HEK293 (cell line): ENCODE measurements at regions not wholly inside any gene's neighbourhood (a gene's known extent, or its start where the extent isn't known, plus 50 kb on each side); places are given as distances from the start of the nearest gene placed in this dataset.

Experiments
- CTCF ChIA-PET: fragments of 350-600 bp; formaldehyde crosslinking; extraction: SDS; loops from one replicate; lab custom pipeline; 2021; ENCODE audit warnings: antibody characterized with exemption; lab: Yijun Ruan, JAX
- POLR2A ChIA-PET: fragments of 300-600 bp; formaldehyde crosslinking; extraction: SDS; loops from one replicate; lab custom pipeline; 2020; ENCODE audit warnings: antibody characterized with exemption, inconsistent platforms; lab: Yijun Ruan, JAX
- H3K27ac ChIP-seq: fragments of 200-500 bp; sonication (Bioruptor generic); 2 replicates; pipeline ENCODE4 v1.5.1; 2014; ENCODE audit warnings: low read depth, low read length, control low read depth, inconsistent platforms; ENCODE audit errors: extremely low read depth
- H3K36me3 ChIP-seq, 2 experiments: fragments of 200-500 bp in 1 of 2; sonication (Bioruptor generic) in 1 of 2; 1 replicate in 1 of 2; 2 replicates in 1 of 2; pipeline ENCODE4 v1.5.1; 2014 to 2017; ENCODE audit warnings: inconsistent platforms in 2 of 2, low read length in 2 of 2; ENCODE audit not compliant: control insufficient read depth in 2 of 2, insufficient read depth in 1 of 2
- H3K4me1 ChIP-seq: fragments of 200-500 bp; sonication (Bioruptor generic); 2 replicates; pipeline ENCODE4 v1.5.1; 2014; ENCODE audit warnings: mild to moderate bottlenecking, low read length, inconsistent platforms; ENCODE audit not compliant: control insufficient read depth, insufficient read depth
- H3K4me3 ChIP-seq: 2 replicates; pipeline ENCODE4 v1.5.1; 2011; ENCODE audit warnings: low read depth, mild to moderate bottlenecking, control low read depth, low read length, moderate library complexity
- H3K9me3 ChIP-seq: fragments of 200-500 bp; sonication (Bioruptor generic); 2 replicates; pipeline ENCODE4 v1.5.1; 2014; ENCODE audit warnings: low read depth, low read length, inconsistent platforms; ENCODE audit not compliant: control insufficient read depth, insufficient read depth
- BCL11B ChIP-seq: fragments of 450-650 bp; formaldehyde crosslinking; IDR thresholded peaks from 2 replicates; pipeline ENCODE4 v1.5.1; 2016; ENCODE audit warnings: low read depth, missing biosample characterization, missing genetic modification characterization
- BCL6B ChIP-seq: fragments of 450-650 bp; formaldehyde crosslinking; IDR thresholded peaks from 2 replicates; pipeline ENCODE4 v1.5.1; 2017; ENCODE audit warnings: missing biosample characterization, missing genetic modification characterization
- GLI4 ChIP-seq: fragments of 450-650 bp; formaldehyde crosslinking; IDR thresholded peaks from 2 replicates; pipeline ENCODE4 v1.5.1; 2016; ENCODE audit warnings: missing biosample characterization, missing genetic modification characterization
- SALL2 ChIP-seq: fragments of 450-650 bp; formaldehyde crosslinking; IDR thresholded peaks from 2 replicates; pipeline ENCODE4 v1.5.0; 2017; ENCODE audit warnings: missing biosample characterization, mild to moderate bottlenecking, missing genetic modification characterization, borderline replicate concordance
- SETDB1 ChIP-seq: IDR thresholded peaks from one replicate; pipeline ENCODE4 v1.6.1; 2017; ENCODE audit warnings: mild to moderate bottlenecking, low read length, moderate library complexity, mixed read lengths; ENCODE audit not compliant: insufficient read length
- ZBTB26 ChIP-seq: fragments of 450-650 bp; formaldehyde crosslinking; optimal IDR thresholded peaks from 2 replicates; pipeline ENCODE3; 2016; ENCODE audit warnings: missing biosample characterization, mild to moderate bottlenecking, missing genetic modification characterization
- ZNF112 ChIP-seq: fragments of 450-650 bp; formaldehyde crosslinking; IDR thresholded peaks from 2 replicates; pipeline ENCODE4 v1.5.0; 2017; ENCODE audit warnings: missing biosample characterization, missing genetic modification characterization
- ZNF138 ChIP-seq: fragments of 450-650 bp; formaldehyde crosslinking; IDR thresholded peaks from 2 replicates; pipeline ENCODE4 v1.5.1; 2016; ENCODE audit warnings: missing biosample characterization, missing genetic modification characterization, borderline replicate concordance
- ZNF2 ChIP-seq: fragments of 450-650 bp; formaldehyde crosslinking; IDR thresholded peaks from 2 replicates; pipeline ENCODE4 v1.5.1; 2016; ENCODE audit warnings: missing biosample characterization, missing genetic modification characterization
- ZNF280C ChIP-seq: fragments of 450-650 bp; formaldehyde crosslinking; IDR thresholded peaks from 2 replicates; pipeline ENCODE4 v1.5.1; 2016; ENCODE audit warnings: missing biosample characterization, missing genetic modification characterization
- ZNF394 ChIP-seq: fragments of 450-650 bp; formaldehyde crosslinking; IDR thresholded peaks from 2 replicates; pipeline ENCODE4 v1.5.1; 2016; ENCODE audit warnings: missing biosample characterization, missing genetic modification characterization, mild to moderate bottlenecking, moderate library complexity, borderline replicate concordance
- ZNF416 ChIP-seq: fragments of 450-650 bp; formaldehyde crosslinking; IDR thresholded peaks from 2 replicates; pipeline ENCODE4 v1.5.1; 2016; ENCODE audit warnings: missing biosample characterization, missing genetic modification characterization
- ZNF433 ChIP-seq: fragments of 450-650 bp; formaldehyde crosslinking; IDR thresholded peaks from 2 replicates; pipeline ENCODE4 v1.5.1; 2016; ENCODE audit warnings: missing biosample characterization, missing genetic modification characterization, low read depth
- ZNF544 ChIP-seq: fragments of 450-650 bp; formaldehyde crosslinking; IDR thresholded peaks from 2 replicates; pipeline ENCODE4 v1.5.0; 2017; ENCODE audit warnings: missing biosample characterization, missing genetic modification characterization
- ZNF558 ChIP-seq: fragments of 450-650 bp; formaldehyde crosslinking; IDR thresholded peaks from 2 replicates; pipeline ENCODE4 v1.5.1; 2016; ENCODE audit warnings: missing biosample characterization, missing genetic modification characterization
- ZNF561 ChIP-seq: fragments of 450-650 bp; IDR thresholded peaks from 2 replicates; pipeline ENCODE4 v1.5.1; 2018; ENCODE audit warnings: missing biosample characterization, missing genetic modification characterization, borderline replicate concordance
- ZNF596 ChIP-seq: fragments of 450-650 bp; IDR thresholded peaks from 2 replicates; pipeline ENCODE4 v1.5.0; 2018; ENCODE audit warnings: missing biosample characterization, mild to moderate bottlenecking, missing genetic modification characterization, moderate library complexity
- ZNF658 ChIP-seq: fragments of 450-650 bp; formaldehyde crosslinking; IDR thresholded peaks from 2 replicates; pipeline ENCODE4; 2016; ENCODE audit warnings: missing biosample characterization, missing genetic modification characterization
- ZNF704 ChIP-seq: fragments of 450-650 bp; formaldehyde crosslinking; IDR thresholded peaks from 2 replicates; pipeline ENCODE4 v1.5.1; 2016; ENCODE audit warnings: missing biosample characterization, missing genetic modification characterization

GRCh38 chr3:28936154-28936553, 344.7 kb upstream of the RBMS3 start:
- H3K27ac ChIP-seq, result no peak overlapping the region
- H3K4me3 ChIP-seq, result no peak overlapping the region
- no peaks in the 10 kb centered on the region for H3K9me3 ChIP-seq
- H3K4me1 ChIP-seq, result no peaks in the 10 kb centered on the region
- CTCF ChIA-PET, result no interaction called here
- H3K36me3 ChIP-seq, result no peaks in the 10 kb centered on the region
- POLR2A ChIA-PET, result no interaction called here
- TF ChIP-seq SETDB1, result no peak

- no peaks in the 10 kb centered on the region for H3K4me1 ChIP-seq
- H3K36me3 ChIP-seq, result no peaks in the 10 kb centered on the region
- TF ChIP-seq ZNF544 (tag by site-specific recombination), result no peak
- no peak for TF ChIP-seq BCL11B (tag by site-specific recombination)
- no peak for TF ChIP-seq ZNF2 (tag by site-specific recombination)
- TF ChIP-seq ZNF112 (tag by site-specific recombination), result no peak
- no peak for TF ChIP-seq ZNF596 (tag by site-specific recombination)
- TF ChIP-seq ZNF138 (tag by site-specific recombination), result no peak
- no peak for TF ChIP-seq ZBTB26
- TF ChIP-seq ZNF561 (tag by site-specific recombination), result no peak
- TF ChIP-seq ZNF280C (tag by site-specific recombination), result no peak
- TF ChIP-seq ZNF433 (tag by site-specific recombination), result no peak
- no peak for TF ChIP-seq ZNF658 (tag by site-specific recombination)
- no peak for TF ChIP-seq ZNF558 (tag by site-specific recombination)
- TF ChIP-seq ZNF416, result no peak
- TF ChIP-seq SETDB1, result no peak
- TF ChIP-seq BCL6B (tag by site-specific recombination), result no peak
- no peak for TF ChIP-seq SALL2 (tag by site-specific recombination)
- TF ChIP-seq ZNF704 (tag by site-specific recombination), result no peak
- TF ChIP-seq GLI4, result no peak
- no peak for TF ChIP-seq ZNF394 (tag by site-specific recombination)
- ChIA-PET POLR2A (no interaction called here), CTCF (no interaction called here)
- no peak overlapping the region for H3K4me3 ChIP-seq
- H3K9me3 ChIP-seq, result no peaks in the 10 kb centered on the region
- no peak overlapping the region for H3K27ac ChIP-seq
Observed at GRCh38 chr3:28940530-28940929, 340.3 kb upstream of the RBMS3 start.
